ACHN (cell line): ENCODE measurements at regions not wholly inside any gene's neighbourhood (a gene's known extent, or its start where the extent isn't known, plus 50 kb on each side); places are given as distances from the start of the nearest gene placed in this dataset.

Experiments
- DNase-seq: peaks from one replicate; pipeline ENCODE4 v3.0.0-alpha.2; 2015
- in situ Hi-C: cut with HindIII; loops from 2 replicates; pipeline ENCODE4 v1.10.0; 2017; ENCODE audit warnings: low sequenced_read_pairs, low pct_ligation_motif_present, low pct_unique_long_range_greater_than_20kb

DNA sequence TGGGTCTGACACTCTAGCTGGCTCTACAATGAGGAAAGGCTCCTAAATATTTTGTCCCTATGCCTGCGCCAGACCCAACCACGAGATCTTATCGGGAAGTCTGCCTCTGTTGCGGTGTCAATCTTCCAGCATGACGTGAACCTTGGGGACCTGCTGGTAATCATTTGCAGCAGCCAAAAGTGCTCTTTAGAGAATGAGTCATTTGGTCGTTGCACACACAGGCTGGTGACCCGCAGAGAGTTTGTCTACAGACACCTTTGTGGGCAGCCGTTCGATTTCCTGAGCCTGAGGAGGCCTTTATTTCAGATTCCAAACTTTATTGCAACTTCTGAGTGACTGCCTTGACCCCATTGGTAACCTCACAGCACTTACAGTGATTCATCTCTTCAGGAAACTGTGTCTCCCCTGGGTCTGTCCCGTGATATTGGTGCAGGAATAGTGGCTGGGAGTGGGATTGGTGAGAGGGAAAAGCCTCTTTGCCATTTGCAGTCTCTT lies 326.1 kb downstream of the NSG2 start:
- peak; percentile 49 for DNase-seq
- in situ Hi-C loops: no loop called here

DNA sequence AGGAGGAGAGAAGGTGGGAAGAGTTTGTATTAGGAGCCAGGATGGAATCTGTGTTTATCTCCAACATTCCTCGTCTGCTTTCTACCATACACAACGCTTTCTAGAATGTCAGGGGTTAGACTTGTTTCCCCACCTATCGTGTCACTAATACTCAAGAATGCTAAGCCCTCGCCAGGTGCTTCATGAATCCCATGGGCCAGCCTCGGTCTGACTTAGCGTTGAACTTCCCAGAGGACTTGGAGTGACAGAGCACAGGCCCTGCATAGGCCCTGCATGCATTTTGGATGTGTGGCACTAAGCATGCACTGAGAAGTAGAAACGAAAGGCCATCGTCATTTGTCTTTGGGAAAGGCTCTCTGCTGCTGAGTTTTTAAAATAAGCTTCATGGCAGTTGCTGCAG lies 328.7 kb downstream of the NSG2 start:
- in situ Hi-C loops: no loop called here
- no peak for DNase-seq

DNA sequence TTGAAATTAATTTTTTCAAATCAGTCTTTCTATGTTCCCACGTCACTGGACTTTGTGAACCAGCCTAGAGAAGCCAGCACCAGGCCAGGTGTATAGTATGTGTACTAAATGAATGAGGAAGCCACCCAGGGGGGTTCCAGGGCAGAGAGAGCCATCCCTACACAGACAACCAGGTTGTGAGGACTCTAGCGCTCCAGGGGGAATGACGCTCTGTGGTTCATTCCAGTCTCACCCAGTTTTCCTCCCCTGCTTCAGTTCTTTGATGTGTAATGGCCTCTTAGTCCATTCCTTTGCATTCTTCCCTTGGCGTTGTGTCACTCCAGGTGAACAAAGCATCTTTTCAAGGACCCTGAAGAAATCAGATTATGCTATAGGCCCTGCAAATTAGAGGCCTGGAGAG lies 330.6 kb downstream of the NSG2 start:
- in situ Hi-C loops: no loop called here
- DNase-seq: no peak

DNA sequence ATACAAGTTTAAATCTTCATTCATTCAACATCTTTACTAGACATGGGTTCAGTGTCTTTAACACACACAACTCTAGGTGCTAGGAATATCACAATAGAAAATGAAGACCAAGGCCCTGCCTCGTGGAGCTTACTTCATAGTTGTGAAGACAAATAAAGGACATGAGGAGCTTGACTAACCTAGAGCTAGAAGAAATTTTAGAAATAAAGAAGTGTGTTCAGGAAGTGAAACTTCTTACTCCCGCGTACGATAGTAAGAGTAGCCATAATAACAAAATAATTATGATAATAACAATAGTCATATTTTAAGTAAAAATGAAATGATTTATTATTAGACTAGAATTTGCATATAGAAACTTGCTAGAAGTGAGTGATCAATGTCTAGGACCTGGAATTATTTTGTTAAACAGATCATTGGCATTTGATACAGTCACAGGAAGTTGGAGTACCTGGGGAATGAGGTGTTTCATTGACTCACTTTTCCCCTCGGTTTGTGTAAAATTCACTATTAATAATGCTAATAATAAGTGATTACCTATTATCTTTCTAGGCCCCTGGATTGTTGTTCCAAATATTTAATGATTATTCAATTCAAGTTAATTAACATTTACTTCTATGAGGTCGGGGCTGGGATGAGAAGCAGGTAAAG lies 331.3 kb downstream of the NSG2 start:
- in situ Hi-C loops: no loop called here
- no peak for DNase-seq

DNA sequence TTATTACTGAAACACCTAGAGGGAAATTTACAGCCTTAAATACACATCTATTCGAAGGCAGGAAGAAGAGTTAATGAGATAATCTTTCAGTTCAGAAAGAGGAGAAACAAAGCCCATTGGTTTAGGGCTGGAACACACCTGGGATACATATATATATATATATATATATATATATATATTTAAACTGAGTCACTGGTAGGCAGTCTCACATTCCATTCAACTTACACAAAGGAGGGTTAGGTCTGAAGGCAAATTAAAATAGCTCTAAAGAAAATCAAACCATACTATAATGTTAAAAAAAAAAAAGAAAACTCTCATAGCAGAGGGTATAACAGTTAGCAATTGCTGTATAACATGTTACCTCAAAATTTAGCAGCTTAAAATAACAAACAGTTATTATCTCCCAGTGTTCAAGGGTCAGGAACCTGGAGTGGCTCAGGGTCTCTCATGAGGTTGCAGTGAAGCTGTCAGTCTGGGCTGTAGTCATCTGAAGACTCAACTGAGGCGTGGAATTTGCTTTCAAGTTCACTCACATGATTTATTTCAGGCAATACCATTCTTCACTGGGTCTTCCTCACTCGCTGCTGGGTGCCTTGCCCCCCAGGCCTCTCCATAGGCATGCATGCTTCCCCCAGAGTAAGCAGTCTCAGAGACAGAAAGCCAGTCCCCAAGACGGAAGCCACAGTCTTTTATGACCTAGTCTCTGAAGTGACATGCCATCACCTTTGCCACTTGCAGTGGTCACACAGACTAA lies 332.8 kb downstream of the NSG2 start:
- DNase-seq: no peak
- in situ Hi-C loops: no loop called here

DNA sequence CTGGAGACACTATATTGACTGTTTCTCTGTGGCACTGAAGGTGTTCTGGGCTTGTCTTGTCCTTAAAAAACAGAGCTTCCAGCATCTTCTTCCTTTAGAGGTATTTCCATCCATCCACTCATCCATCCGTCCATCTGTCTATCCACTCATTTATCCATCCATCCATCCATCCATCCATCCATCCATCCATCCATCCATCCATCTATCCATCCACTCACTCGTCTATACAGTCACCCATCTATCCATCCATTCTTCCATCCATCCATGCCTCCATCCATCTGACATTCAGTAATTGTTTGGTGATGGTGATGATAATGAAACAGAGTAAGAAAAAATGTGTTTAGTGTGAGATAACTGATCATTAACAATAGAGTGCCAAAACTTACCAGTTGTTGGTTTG lies 334.8 kb downstream of the NSG2 start:
- in situ Hi-C loops: no loop called here
- no peak for DNase-seq

DNA sequence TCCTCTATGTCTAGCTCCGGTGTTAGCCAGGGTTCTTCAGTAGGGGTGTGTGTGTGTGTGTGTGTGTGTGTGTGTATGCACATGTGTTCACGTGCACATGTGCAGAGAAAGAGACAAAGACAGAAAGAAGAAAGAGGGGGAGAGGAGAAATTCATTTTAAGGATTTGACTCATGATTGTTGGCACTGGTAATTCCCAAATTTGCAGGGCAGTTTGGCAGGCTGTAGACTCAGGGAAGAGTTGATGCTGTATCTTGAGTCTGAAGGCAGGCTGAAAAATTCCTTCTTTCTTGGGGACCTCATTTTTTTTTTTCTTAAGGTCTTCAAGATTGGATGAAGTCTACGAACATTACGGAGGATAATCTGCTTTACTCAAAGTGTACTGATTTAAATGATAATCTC lies 335.7 kb downstream of the NSG2 start:
- in situ Hi-C loops: no loop called here
- DNase-seq: no peak

DNA sequence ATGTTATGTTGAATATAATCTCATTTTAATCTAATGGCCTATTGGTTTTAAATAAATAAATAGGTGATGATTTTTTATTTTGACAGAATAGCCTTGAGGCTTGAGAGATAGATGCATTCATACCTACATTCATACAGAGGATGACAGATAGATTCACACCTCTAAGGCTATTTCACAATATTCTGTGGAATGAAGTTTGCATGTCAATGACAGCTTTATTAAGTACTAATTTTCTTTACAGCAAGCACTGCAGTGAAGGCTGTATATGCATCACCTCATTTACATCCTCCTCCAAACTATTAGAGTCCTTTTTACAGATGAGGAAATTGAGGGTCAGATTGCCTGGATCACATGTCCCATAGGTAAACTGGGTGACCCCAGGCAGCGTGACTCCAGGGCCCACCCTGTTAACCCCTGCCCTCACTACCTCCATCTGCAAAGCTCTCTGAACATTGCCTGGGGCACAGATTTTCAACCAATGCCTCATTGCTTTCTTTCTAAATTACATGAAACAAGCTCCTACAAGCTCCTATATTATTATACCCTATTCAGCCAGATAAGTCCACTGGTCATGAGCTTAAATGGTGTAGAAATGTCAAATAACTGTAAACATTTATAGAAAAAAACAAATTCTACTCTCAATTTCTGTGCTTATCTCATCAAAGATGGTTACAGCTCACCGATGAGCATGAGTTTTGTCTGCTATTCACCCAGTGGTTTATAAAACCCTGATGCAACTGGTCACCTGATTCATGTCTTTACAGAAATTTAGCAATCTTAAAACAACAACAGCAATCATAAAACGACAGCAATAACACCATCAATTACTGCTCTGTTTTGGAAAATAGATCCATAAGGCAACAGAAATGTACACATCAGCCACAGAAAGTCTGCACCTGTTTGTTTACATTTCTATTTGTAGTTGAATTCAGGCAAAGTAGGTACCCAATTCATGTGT lies 338.0 kb downstream of the NSG2 start:
- in situ Hi-C loops: no loop called here
- no peak for DNase-seq

DNA sequence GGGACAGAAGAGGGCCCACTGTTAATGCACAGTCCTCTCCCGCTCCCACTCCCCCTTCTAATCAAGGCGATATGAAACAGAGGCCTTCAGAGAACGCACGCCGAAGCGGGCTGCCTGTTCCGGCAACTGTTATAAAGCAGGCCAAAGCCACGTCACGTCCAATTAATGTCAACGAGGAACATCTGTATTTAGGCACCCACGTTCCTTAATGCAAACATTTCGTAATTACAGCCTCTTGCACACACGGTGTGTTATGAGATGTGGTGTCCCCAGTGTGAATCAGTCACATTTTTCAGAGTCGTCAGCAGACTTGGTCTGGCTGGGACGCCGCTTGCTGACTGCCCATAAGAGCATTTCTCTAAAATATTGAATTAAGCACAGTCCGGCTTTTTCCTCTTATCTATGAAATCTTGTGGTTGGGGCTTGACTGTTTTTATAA lies 339.0 kb downstream of the NSG2 start:
- in situ Hi-C loops: no loop called here

DNA sequence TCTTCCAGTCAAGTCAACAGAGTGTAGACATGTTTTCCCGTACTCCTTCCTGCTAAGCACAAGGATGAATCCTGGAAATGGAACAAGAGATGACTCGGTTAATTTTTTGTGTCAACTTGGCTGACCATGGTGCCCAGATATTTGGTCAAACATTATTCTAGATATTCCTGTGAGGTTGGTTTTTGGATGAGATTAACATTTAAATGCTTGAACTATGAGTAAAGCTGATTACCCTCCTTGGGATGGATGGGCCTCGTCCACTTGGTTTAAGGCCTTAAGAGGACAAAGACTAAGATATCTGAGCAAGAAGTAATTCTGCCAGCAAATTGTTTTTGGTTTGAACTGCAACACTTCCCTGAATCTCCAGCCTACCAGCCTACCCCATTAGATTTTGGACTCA lies 338.1 kb upstream of the MSX2 start:
- in situ Hi-C loops: no loop called here
- no peak for DNase-seq

More for the DNA sequence above, 339.0 kb downstream of the NSG2 start:
- DNase-seq: no peak

DNA sequence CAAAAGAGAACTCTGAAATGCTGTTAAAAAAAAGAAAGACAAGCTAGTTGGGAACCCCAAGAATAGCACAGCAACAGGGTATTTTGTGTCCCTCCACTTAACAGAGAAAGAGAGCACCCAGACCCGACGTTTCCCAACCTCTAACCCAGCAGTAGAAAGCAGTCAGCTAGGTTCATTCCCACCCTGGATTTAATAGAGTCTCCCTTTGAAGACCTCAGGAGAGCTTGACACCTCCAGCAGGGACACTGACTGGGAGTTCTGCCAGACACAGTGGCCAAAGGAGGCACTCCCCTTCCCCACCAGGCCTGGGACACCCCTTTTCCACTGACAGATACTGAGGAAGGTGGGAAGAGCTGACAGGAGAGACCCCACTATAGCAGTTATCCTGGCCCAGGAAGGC lies 337.5 kb upstream of the MSX2 start:
- in situ Hi-C loops: no loop called here
- DNase-seq: no peak

DNA sequence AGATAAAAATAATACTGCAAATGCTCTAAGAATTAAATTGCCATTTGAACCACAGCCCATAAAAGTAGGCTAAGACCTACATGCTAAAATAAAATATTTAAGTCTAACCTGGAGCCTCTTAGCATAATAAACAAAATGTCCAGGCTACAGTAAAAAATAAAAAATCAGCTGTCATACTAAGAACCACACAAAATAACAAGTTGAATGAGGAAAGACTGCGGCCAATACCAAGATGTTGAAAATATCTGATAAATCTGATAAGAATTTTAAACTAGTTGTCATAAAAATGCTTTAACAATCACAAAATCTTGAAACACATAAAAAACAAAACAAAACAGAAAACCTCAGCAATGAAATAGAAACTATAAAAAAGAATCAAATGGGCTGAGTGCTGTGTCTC lies 336.9 kb upstream of the MSX2 start:
- in situ Hi-C loops: no loop called here
- DNase-seq: no peak

DNA sequence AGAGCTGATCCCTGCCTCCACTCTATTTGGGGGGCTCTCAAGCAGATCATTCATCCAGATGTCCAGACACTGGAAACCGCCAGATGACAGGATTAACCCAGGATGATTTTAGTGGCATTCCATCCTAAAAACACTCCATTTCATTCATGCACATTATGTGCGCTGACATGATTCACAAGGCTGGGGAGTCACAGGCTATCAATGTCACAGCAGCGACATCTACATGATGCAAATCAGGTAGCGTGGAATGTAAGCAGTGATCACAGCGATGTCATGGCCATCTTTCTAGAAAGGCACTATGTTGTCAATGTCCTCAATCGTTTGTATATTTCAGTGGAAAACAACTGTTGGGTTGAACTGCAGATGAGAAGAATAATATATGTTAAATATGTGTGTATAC lies 331.5 kb upstream of the MSX2 start:
- no peak for DNase-seq
- in situ Hi-C loops: no loop called here

DNA sequence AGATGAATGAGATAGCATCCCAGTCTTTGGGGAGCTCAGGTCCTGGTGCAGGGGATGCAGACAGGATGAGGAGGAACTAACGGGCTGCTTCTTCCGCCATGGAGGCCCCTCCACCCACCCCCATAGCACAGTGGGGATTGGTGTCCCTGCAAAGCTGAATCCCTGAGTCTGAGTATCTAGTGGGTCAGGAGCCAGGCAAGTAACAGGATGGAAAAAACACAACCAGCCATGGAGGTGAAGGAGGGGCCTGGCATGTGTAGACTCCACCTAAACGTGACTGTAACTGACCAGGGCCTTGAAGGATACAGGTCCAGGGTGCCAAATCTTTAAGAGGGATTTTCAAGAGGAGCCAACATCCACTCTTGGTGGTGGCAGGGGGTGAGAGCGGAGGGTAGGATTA lies 327.8 kb upstream of the MSX2 start:
- no peak for DNase-seq
- in situ Hi-C loops: no loop called here

DNA sequence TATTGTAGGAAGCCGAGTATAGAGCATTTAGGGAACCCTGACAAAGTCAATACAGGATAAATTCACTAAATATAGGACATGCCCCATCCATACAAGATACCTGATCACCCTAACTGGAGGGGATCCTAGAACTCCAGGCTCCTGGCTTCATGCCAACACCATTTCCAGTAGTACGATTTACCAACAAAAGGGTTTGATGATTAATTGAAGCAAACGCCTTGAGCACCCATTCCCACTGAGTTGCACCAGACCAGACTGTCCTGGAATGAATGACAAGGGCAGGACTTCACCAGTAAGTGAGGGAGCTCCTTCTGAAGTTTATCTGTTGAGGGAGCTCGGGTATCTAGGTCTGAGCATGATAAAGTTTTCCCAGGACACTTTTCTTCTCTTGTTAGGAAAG lies 327.2 kb upstream of the MSX2 start:
- DNase-seq: no peak
- in situ Hi-C loops: no loop called here

DNA sequence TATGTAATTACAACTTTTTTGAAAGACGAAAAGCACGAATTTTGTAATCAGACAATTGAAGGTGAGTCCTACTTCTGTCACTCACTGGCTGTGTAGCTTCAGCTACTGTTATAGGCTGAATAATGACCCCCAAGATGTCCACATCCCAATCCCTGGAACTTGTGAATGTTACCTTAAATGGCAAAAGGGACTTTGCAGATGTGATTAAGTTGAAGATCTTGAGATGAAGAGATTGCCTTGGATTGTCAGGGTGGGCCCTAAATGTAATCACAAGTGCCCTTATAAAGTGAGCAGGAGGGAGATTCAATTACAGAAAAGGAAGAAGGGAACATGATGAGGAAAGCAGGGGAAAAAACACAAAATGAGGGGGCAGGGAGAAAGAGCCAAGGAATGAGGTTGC lies 326.2 kb upstream of the MSX2 start:
- DNase-seq: no peak
- in situ Hi-C loops: no loop called here

DNA sequence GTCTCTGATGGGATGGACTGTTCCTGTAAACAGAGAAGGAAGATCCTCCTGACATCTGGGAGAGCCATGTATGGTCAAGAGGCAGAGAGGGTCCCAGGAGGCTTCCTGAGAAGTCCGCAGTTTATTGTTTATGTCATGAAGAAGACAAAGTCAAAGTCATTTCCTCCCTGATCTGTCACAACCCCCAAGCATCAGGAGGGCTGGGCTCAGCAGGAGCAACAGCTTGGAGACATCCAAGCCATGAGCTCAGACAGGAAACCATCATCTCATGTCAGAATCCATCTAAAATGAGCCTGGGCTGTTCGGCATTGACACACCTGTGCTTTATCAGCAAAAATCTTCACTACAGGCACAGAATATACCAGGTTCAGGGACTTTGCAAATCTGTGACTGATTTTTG lies 325.0 kb upstream of the MSX2 start:
- DNase-seq: no peak
- in situ Hi-C loops: no loop called here

DNA sequence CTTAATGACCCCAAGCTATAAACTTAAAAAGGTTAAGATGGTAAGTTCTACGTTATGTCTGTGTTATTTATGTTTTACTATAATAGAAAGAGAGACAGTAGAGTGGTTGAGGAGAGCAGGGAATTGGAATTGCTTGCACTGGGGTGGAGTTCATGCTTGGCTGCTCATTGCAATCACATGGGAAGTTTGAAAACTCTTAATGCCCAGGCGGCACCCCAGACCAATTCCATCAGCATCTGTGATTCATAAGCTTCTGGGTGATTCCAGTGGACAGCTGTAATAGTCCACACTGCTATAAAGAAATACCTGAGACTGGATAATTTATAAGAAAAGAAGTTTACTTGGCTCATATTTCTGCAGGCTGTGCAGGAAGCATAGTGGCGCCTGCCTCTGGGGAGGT lies 323.9 kb upstream of the MSX2 start:
- in situ Hi-C loops: no loop called here
- DNase-seq: no peak

DNA sequence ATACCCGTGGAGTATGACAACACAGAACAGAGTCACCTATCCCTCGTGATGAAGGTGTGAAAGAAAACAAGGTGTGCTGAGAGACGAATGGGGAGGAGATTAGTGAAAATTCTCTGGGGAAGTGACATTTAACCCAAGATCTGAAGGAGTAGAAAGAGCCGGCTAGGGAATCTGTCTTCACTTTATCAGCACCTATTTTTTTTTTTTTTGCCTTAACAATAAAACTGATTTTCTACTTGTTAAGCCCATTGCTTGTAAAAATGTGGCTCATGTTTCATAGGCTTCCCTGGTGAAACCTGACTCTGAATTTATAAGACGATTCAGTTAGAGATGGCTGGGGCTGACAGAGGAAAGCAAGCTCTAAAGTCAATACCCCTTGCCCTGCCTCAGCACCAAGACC lies 322.6 kb upstream of the MSX2 start:
- DNase-seq: no peak
- in situ Hi-C loops: no loop called here
